A673 (cell line): ENCODE measurements at regions not wholly inside any gene's neighbourhood (a gene's known extent, or its start where the extent isn't known, plus 50 kb on each side); places are given as distances from the start of the nearest gene placed in this dataset.

Source experiments
- CTCF ChIP-seq: fragments of 300-800, 200-600 bp; sonication (generic); conservative IDR thresholded peaks from 2 replicates; pipeline ENCODE4 v1.5.1; 2017; ENCODE audit warnings: low read depth, mild to moderate bottlenecking, antibody characterized with exemption, low read length, moderate library complexity, mixed read lengths
- EZH2 ChIP-seq: fragments of 200-600 bp; sonication (generic); IDR thresholded peaks from 2 replicates; pipeline ENCODE4 v1.6.1; 2017; ENCODE audit warnings: borderline replicate concordance, low read depth, mild to moderate bottlenecking, mixed read lengths, antibody characterized with exemption, low read length; ENCODE audit not compliant: poor library complexity, severe bottlenecking

- TF ChIP-seq CTCF (no peak), EZH2 (no peak)
Measured at GRCh38 chr10:4132216-4132556, 347.2 kb upstream of the KLF6 start.
